Central memory CD8-positive, alpha-beta T cell (primary cell): ENCODE measurements at regions not wholly inside any gene's neighbourhood (a gene's known extent, or its start where the extent isn't known, plus 50 kb on each side); places are given as distances from the start of the nearest gene placed in this dataset.

ENCODE experiments used
- ATAC-seq: fragments of 150-1000 bp; cut with Tn5 transposase; replicated peaks from 2 replicates; pipeline ENCODE4 v1.10.0; 2022; ENCODE audit warnings: mild to moderate bottlenecking, moderate FRiP score, moderate number of reproducible peaks; ENCODE audit not compliant: poor library complexity, severe bottlenecking; ENCODE audit errors: extremely low read depth
- DNase-seq, 2 donors: peaks; one replicate each; pipeline ENCODE4 v3.0.0; 2021; ENCODE audit warnings: low spot score in 2 of 2
- H3K27ac Mint-ChIP-seq: one replicate; pipeline ENCODE4 v1.8.0; 2022; ENCODE audit warnings: low read depth, mild to moderate bottlenecking, moderate library complexity, mixed read lengths
- H3K27me3 Mint-ChIP-seq: one replicate; pipeline ENCODE4 v1.8.0; 2022; ENCODE audit warnings: mixed read lengths
- H3K36me3 Mint-ChIP-seq: one replicate; pipeline ENCODE4 v1.8.0; 2022; ENCODE audit warnings: mild to moderate bottlenecking, moderate library complexity, mixed read lengths; ENCODE audit not compliant: insufficient read depth
- H3K4me1 Mint-ChIP-seq: one replicate; pipeline ENCODE4 v1.8.0; 2022; ENCODE audit warnings: mixed read lengths
- H3K4me3 Mint-ChIP-seq: one replicate; pipeline ENCODE4 v1.8.0; 2022; ENCODE audit warnings: mild to moderate bottlenecking, moderate library complexity, mixed read lengths
- H3K9me3 Mint-ChIP-seq: one replicate; pipeline ENCODE4 v1.8.0; 2022; ENCODE audit warnings: mixed read lengths

DNA sequence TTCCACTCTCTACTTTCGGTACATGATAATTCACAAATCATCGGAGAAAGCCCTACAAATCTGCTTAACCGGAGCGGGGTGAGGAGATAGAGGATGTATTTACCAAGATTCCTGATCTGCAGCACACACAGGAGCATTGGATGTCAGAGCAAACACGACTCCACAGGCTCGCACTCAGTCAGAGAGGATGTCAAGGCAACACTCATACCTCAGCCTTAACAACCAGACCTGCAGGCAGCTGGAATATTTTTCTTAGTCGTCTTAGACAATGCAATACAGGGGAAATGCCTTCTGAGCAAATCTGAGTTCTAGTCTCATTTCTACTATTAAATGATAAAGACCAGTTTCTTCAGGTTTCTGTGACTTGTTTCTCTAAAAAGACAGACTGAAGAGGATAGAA, 159.3 kb upstream of the CPNE8 start:
- H3K27me3 Mint-ChIP-seq, result no peaks in the 10 kb centered on the region
- ATAC-seq (no peak), DNase-seq (no peak)
- H3K9me3 Mint-ChIP-seq, result no peaks in the 10 kb centered on the region
- H3K4me1 Mint-ChIP-seq, result no peaks in the 10 kb centered on the region
- no peaks in the 10 kb centered on the region for H3K36me3 Mint-ChIP-seq
- H3K27ac Mint-ChIP-seq, result no peak overlapping the region
- H3K4me3 Mint-ChIP-seq, result no peak overlapping the region

DNA sequence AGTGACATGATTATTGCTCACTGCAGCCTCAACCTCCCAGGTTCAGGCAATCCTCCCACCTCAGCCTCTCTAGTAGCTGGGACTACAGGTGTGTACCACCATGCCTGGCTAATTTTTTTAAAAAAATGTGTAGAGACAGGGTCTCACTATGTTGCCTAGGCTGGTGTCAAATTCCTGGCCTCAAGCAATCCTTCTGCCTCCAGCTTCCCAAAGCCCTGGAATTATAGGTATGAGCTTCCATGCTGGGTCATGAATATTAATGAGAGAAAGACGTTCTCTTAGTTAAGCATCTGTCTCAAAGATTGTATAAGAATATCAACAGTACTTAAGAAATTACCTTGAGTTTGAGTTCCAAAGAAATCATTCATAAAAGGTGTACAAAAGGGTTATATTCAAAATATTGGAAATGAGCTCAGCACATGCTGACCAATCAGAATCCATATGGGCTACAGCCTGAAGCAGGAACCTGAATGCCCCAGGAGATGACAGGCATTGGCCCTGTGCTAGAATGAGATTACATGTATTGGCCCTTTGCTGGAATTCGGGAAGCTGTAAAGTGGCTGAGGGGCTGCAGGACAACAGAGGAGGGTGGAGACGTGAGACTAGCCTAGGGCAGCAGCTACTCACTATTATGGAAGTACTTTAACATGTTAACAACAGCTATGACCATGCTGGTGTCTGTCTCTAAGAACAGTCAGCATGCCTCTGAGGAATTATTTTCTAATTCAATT, 157.0 kb upstream of the CPNE8 start:
- Mint-ChIP-seq H3K4me1 (no peaks in the 10 kb centered on the region), H3K27me3 (no peaks in the 10 kb centered on the region), H3K4me3 (no peak overlapping the region), H3K9me3 (no peaks in the 10 kb centered on the region), H3K36me3 (no peaks in the 10 kb centered on the region), H3K27ac (no peak overlapping the region)
- no peak for ATAC-seq
- no peak for DNase-seq

DNA sequence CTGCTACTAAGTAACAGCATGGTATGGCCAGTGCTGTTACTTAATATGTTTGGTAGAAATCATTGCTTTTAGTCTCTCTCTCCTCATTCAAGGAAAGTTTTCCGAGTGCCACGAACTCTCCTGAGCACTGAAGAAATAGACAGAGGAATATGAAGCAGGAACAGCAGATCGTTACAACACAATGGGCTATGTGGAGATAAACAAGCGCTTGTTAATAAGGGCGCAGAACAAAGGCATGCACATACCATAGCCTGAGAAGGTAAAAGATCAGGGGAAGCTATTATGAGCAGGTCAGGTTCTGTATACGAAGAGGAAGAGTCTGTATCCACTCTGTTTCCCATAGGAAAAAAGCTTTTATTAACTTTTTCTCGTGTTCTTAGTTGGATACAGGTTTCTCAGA, 156.2 kb upstream of the CPNE8 start:
- H3K4me3 Mint-ChIP-seq, result no peak overlapping the region
- H3K4me1 Mint-ChIP-seq, result no peaks in the 10 kb centered on the region
- no peak for ATAC-seq

DNA sequence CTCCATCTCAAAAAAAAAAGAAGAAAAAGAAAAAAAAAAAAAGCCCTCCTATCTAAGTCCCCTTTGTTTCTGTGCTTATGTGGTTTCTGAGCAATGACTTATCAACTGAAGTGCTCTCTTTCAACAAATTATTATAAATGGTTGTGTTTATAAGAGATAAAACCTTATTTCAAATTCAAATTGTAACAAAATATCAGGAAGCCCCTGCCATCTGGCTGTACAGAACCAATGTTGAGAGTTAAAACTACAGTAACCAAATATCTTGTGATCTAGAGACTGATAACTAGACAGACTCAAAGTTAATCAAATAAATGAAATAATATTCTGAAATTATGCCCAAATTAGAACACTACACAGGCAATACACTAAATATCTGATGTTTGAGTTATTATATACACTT, 143.0 kb upstream of the CPNE8 start:
- H3K4me3 Mint-ChIP-seq, result no peak overlapping the region
- no peaks in the 10 kb centered on the region for H3K4me1 Mint-ChIP-seq
- no peaks in the 10 kb centered on the region for H3K36me3 Mint-ChIP-seq
- no peak overlapping the region for H3K27ac Mint-ChIP-seq
- peaks cover 3% of the 10 kb centered on the region for H3K9me3 Mint-ChIP-seq
- DNase-seq, result no peak
- H3K27me3 Mint-ChIP-seq, result no peaks in the 10 kb centered on the region
- no peak for ATAC-seq

More for the DNA sequence above, 156.2 kb upstream of the CPNE8 start:
- no peak for DNase-seq
- Mint-ChIP-seq H3K27ac (no peak overlapping the region), H3K27me3 (no peaks in the 10 kb centered on the region), H3K9me3 (no peaks in the 10 kb centered on the region), H3K36me3 (no peaks in the 10 kb centered on the region)

DNA sequence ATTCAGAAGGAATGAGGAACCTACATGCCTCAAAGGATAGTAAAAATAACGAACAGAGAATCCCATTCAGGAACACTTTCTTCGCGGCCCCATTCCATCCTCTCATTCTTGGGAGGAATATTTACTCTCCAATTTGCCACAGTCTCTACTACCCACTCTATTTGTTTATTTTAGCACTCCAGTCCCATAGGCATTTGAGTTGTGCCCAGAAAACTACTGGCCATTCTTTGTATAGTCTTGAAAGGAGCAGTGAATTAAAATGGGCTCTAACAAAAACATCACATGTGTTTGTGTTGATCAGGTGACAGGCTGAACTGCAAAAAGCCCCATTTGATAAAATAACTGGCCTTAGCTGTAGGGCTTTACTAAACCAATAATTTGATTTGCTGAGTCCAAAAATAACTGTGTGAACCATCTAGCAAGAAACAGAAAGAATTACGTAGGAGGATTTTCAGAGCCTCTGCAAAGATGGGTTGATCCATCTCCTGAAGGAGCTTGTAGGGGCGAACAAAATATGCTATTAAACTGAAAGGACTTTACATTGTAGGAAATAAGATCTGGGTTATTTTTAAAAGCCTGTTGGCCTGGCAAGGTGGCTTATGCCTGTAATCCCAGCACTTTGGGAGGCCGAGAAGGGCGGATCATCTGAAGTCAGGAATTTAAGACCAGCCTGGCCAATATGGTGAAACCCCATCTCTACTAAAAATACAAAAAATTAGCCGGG, 142.3 kb upstream of the CPNE8 start:
- H3K9me3 Mint-ChIP-seq, result peaks cover 3% of the 10 kb centered on the region
- no peaks in the 10 kb centered on the region for H3K27me3 Mint-ChIP-seq
- DNase-seq (no peak), ATAC-seq (no peak)
- H3K27ac Mint-ChIP-seq, result no peak overlapping the region
- no peaks in the 10 kb centered on the region for H3K36me3 Mint-ChIP-seq
- H3K4me3 Mint-ChIP-seq, result no peak overlapping the region
- H3K4me1 Mint-ChIP-seq, result no peaks in the 10 kb centered on the region

DNA sequence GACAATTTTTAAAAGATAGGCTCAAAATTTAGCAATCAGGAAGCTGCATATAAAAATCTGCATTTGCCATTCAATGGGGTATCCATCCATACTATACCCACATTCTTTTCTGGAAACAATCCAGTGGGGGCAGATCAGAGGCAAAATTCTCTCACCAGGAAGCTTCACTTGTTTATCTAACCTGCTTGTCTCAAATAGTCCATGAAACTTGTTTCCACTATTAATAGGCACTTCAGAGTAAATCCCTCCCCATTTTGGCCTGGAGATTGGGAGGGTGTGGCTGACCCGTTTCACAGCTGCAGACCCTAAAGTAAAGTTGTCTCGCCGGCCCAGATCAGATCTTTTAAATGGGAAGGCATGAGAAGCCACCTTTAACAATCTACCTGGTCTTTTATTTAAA, 139.4 kb upstream of the CPNE8 start:
- H3K27ac Mint-ChIP-seq, result no peak overlapping the region
- DNase-seq, result no peak
- H3K9me3 Mint-ChIP-seq, result peaks cover 3% of the 10 kb centered on the region
- no peaks in the 10 kb centered on the region for H3K4me1 Mint-ChIP-seq
- no peaks in the 10 kb centered on the region for H3K36me3 Mint-ChIP-seq
- ATAC-seq, result no peak
- peaks cover 14% of the 10 kb centered on the region for H3K27me3 Mint-ChIP-seq
- H3K4me3 Mint-ChIP-seq, result no peak overlapping the region

DNA sequence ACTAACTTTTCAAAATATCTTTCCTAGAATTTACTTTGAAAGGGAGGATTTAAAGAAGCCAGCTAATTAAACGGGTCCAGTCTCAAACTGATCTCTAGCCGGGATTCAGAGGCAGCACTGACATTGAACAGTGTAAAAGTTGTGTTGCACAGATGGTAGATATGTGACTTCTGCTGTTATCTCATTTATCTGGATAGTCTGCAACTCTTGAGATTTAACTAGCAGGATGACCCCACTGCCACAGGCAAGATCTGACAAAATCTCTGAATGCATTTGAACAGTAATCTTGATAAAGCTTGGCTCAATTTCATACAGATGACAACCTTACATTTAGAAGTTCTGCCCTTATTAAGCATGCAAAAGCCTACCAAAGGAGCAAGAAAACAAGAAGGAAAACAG, 138.0 kb upstream of the CPNE8 start:
- Mint-ChIP-seq H3K4me1 (no peaks in the 10 kb centered on the region), H3K36me3 (no peaks in the 10 kb centered on the region), H3K27ac (no peak overlapping the region), H3K27me3 (peaks cover 14% of the 10 kb centered on the region), H3K9me3 (peaks cover 3% of the 10 kb centered on the region), H3K4me3 (no peak overlapping the region)
- ATAC-seq, result no peak
- no peak for DNase-seq

DNA sequence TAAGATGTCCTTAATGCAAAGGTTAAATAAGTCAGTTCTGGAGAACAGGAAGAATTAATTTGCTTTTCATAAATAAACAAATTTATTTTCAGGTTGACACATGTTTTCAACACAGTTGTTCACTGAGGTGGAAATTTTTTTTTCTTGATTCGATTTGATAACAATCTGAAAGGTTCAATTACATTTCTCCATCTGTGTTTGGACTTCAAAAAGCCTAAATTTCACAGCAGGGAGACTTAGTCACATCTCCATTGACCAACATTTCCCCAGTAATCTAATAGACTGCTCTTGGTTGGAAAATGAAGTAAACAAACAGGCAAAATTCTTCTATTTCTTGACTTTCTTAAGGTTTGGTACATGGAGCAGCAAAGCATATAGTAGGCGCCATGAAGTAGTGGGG, 134.9 kb upstream of the CPNE8 start:
- DNase-seq, result no peak
- ATAC-seq, result no peak
- Mint-ChIP-seq H3K27ac (no peak overlapping the region), H3K4me1 (no peaks in the 10 kb centered on the region), H3K9me3 (peaks cover 3% of the 10 kb centered on the region), H3K27me3 (peaks cover 14% of the 10 kb centered on the region), H3K4me3 (no peak overlapping the region), H3K36me3 (no peaks in the 10 kb centered on the region)

DNA sequence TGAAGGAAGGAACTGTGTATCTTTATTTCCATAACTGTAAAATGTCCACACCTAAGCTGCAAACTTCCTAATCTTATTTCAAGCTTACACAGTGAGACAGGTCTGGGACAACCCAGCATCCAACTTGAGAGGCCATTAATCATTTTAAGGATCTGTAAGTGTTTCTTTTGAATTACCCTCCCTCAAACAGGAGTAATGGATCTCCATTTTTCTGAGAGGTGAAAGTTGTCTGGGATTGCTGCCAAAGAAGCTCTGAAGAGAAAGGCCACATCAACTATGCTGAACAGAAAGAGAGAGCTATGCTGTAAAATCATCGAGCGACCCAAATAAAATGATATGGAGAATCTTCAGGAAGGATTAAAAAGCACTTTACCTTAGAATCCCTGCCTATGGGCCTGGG, 131.7 kb upstream of the CPNE8 start:
- peaks cover 14% of the 10 kb centered on the region for H3K27me3 Mint-ChIP-seq
- no peak overlapping the region for H3K27ac Mint-ChIP-seq
- no peaks in the 10 kb centered on the region for H3K9me3 Mint-ChIP-seq
- DNase-seq, result no peak
- no peaks in the 10 kb centered on the region for H3K36me3 Mint-ChIP-seq
- no peaks in the 10 kb centered on the region for H3K4me1 Mint-ChIP-seq
- ATAC-seq, result no peak
- H3K4me3 Mint-ChIP-seq, result no peak overlapping the region

DNA sequence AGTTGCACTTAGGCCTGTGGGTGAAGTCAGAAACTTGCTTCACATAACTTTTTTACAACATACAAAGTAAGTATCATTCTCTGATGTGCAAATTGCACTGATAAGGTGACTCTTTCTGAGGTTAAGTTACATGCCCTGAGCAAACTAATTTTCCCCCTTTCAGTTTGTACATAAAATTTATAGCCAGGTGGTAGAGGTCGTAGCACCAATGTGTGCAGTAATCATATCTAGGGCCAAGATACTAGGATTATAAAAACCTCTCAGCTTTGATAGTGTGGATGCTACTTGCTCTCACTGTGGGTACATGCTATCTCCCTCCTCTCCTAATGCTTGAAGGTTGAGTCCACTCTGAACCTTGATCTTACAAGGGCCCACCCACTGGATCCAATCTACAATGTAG, 130.7 kb upstream of the CPNE8 start:
- no peaks in the 10 kb centered on the region for H3K9me3 Mint-ChIP-seq
- H3K27me3 Mint-ChIP-seq, result peaks cover 11% of the 10 kb centered on the region
- no peak overlapping the region for H3K27ac Mint-ChIP-seq
- H3K36me3 Mint-ChIP-seq, result no peaks in the 10 kb centered on the region
- H3K4me3 Mint-ChIP-seq, result no peak overlapping the region
- ATAC-seq (no peak), DNase-seq (no peak)
- no peaks in the 10 kb centered on the region for H3K4me1 Mint-ChIP-seq

DNA sequence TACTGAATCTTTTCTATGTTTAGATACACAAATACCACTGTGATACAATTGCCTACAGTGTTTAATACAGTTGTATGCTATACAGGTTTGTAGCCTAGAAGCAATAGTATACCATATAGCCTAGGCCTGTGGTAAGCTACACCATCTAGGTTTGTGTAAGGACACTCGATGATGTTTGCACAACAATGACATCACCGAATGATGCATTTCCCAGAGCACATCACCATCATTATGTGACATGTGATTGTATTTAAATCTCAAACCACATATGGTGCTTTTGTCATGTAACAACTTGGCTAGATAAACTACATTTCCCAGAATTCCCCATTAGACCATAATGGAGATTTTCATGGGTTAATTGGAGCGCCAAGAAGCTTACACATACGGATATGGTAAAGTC, 128.4 kb upstream of the CPNE8 start:
- no peaks in the 10 kb centered on the region for H3K36me3 Mint-ChIP-seq
- H3K27me3 Mint-ChIP-seq, result no peaks in the 10 kb centered on the region
- ATAC-seq (no peak), DNase-seq (no peak)
- no peak overlapping the region for H3K4me3 Mint-ChIP-seq
- H3K4me1 Mint-ChIP-seq, result no peaks in the 10 kb centered on the region
- no peak overlapping the region for H3K27ac Mint-ChIP-seq
- H3K9me3 Mint-ChIP-seq, result no peaks in the 10 kb centered on the region

DNA sequence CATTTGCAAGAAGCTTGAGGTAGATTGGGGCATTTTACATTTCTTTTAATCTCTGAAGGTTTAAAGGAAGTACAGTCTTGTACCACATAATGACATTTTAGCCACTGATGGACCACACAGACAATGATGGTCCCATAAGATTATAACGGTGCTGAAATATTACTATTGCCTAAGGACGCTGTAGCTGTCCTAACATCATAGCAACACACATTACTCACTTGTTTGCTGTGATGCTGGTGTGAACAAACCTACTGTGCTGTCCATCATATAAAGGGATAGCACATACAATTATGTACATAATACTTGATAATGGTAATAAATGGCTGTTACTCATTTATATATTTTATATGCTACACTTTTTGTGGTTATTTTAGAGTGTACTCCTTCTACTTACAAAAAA, 127.1 kb upstream of the CPNE8 start:
- Mint-ChIP-seq H3K27me3 (no peaks in the 10 kb centered on the region), H3K36me3 (no peaks in the 10 kb centered on the region), H3K27ac (no peak overlapping the region), H3K4me1 (no peaks in the 10 kb centered on the region), H3K9me3 (peaks cover 3% of the 10 kb centered on the region), H3K4me3 (no peak overlapping the region)
- ATAC-seq (no peak), DNase-seq (no peak)

DNA sequence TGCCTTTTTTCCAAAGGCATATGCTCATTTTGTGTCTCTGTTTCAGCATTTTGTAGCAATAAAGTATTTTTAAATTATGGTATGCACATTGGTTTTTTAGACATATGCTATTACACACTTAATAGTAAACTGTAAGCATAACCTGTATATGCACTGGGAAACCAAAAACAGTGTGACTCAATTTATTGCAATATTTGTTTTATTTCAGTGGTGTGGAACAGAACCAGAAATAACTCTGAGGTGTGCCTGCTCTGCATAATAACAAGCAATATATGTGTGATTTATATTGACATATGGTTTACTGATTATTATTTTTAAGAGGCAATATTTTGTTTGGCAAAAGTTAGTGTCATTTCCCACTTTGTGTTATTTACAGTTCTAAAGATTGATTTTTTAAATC, 126.6 kb upstream of the CPNE8 start:
- H3K4me1 Mint-ChIP-seq, result no peaks in the 10 kb centered on the region
- no peaks in the 10 kb centered on the region for H3K36me3 Mint-ChIP-seq
- DNase-seq (no peak), ATAC-seq (no peak)
- H3K27ac Mint-ChIP-seq, result no peak overlapping the region
- no peak overlapping the region for H3K4me3 Mint-ChIP-seq
- H3K9me3 Mint-ChIP-seq, result peaks cover 3% of the 10 kb centered on the region
- no peaks in the 10 kb centered on the region for H3K27me3 Mint-ChIP-seq
